Liver (tissue), 3 donors: ENCODE measurements at regions not wholly inside any gene's neighbourhood (a gene's known extent, or its start where the extent isn't known, plus 50 kb on each side); places are given as distances from the start of the nearest gene placed in this dataset.

Experiments
- CTCF ChIP-seq: fragments of 150-350 bp; IDR thresholded peaks from 2 replicates; pipeline ENCODE4 v1.5.1; 2017; ENCODE audit warnings: improper control_type of control experiment, low read depth, low read length; ENCODE audit not compliant: missing input control
- FOXA2 ChIP-seq: IDR thresholded peaks from 2 replicates; pipeline ENCODE4 v1.6.1; 2016; ENCODE audit warnings: antibody characterized with exemption
- RXRA ChIP-seq, 2 donors: IDR thresholded peaks; 2 replicates each; pipeline ENCODE4 v1.6.1; 2017 to 2018; ENCODE audit warnings: antibody characterized with exemption in 2 of 2, mild to moderate bottlenecking in 1 of 2
- SP1 ChIP-seq: IDR thresholded peaks from 2 replicates; pipeline ENCODE4 v1.6.1; 2018; ENCODE audit warnings: antibody characterized with exemption, mild to moderate bottlenecking
- donor health status: healthy.
- donor health status: healthy.

GRCh38 chr9:135010586-135010860 is 76.9 kb upstream of the OLFM1 start:
- TF ChIP-seq SP1, result no peak
- no peak for TF ChIP-seq CTCF
- TF ChIP-seq RXRA (IDR thresholded peaks at IDR 0.05), result no peak
- no peak for TF ChIP-seq FOXA2
